ENCODE measurements at regions not wholly inside any gene's neighbourhood (a gene's known extent, or its start where the extent isn't known, plus 50 kb on each side); places are given as distances from the start of the nearest gene placed in this dataset.

- DNase-seq (ENCODE audit: low spot score) (no peak), ATAC-seq (ENCODE audit: low read depth) (no peak)
- no peaks in the 10 kb centered on the region for H3K9me3 ChIP-seq (ENCODE audit: severe bottlenecking)
- H3K4me1 ChIP-seq (ENCODE audit: insufficient read depth, poor library complexity, severe bottlenecking) = peaks cover 8% of the 10 kb centered on the region
- TF ChIP-seq, protein P1, sequence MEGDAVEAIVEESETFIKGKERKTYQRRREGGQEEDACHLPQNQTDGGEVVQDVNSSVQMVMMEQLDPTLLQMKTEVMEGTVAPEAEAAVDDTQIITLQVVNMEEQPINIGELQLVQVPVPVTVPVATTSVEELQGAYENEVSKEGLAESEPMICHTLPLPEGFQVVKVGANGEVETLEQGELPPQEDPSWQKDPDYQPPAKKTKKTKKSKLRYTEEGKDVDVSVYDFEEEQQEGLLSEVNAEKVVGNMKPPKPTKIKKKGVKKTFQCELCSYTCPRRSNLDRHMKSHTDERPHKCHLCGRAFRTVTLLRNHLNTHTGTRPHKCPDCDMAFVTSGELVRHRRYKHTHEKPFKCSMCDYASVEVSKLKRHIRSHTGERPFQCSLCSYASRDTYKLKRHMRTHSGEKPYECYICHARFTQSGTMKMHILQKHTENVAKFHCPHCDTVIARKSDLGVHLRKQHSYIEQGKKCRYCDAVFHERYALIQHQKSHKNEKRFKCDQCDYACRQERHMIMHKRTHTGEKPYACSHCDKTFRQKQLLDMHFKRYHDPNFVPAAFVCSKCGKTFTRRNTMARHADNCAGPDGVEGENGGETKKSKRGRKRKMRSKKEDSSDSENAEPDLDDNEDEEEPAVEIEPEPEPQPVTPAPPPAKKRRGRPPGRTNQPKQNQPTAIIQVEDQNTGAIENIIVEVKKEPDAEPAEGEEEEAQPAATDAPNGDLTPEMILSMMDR (IDR thresholded peaks at IDR 0.05; ENCODE audit: poor library complexity, severe bottlenecking) = no peak
- H3K27me3 ChIP-seq (ENCODE audit: insufficient read depth, poor library complexity, severe bottlenecking) = peaks cover 23% of the 10 kb centered on the region
- no peaks in the 10 kb centered on the region for H3K36me3 ChIP-seq (ENCODE audit: low read depth)
- no peak overlapping the region for H3K4me3 ChIP-seq (ENCODE audit: severe bottlenecking)
- H3K27ac ChIP-seq (ENCODE audit: poor library complexity, severe bottlenecking) = no peak overlapping the region
These were observed 332.8 kb downstream of the ELAVL2 start for GRCh38 chr9:23493219-23493618.

GRCh38 chr9:23496489-23497136, 329.4 kb downstream of the ELAVL2 start:
- Histone ChIP-seq H3K4me1 (ENCODE audit: insufficient read depth, poor library complexity, severe bottlenecking) (peaks cover 8% of the 10 kb centered on the region), H3K4me3 (ENCODE audit: severe bottlenecking) (no peak overlapping the region), H3K36me3 (ENCODE audit: low read depth) (no peaks in the 10 kb centered on the region), H3K9me3 (ENCODE audit: severe bottlenecking) (no peaks in the 10 kb centered on the region), H3K27ac (ENCODE audit: poor library complexity, severe bottlenecking) (no peak overlapping the region), H3K27me3 (ENCODE audit: insufficient read depth, poor library complexity, severe bottlenecking) (peaks cover 18% of the 10 kb centered on the region)
- DNase-seq (ENCODE audit: low spot score) = no peak
- TF ChIP-seq, protein P1 (IDR thresholded peaks at IDR 0.05; ENCODE audit: poor library complexity, severe bottlenecking) = no peak
- ATAC-seq (ENCODE audit: low read depth) = no peak

DNA sequence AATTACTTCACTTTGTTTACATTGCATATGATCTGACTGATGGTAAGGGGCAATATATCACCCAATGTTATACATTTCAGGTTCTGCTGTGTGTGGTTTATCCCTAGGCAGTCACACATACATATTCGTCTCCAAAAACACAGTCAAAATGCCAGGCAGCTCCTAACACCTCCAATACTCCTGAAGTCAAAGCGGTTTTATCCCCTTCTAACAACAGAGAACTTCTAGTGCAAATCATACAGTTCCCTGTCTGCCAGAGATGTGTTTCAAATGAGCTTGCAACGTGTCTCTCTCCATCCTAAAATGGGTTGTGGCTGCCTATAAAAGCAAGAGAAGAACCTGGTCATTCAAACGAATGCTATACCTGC, 328.9 kb downstream of the ELAVL2 start:
- ATAC-seq (ENCODE audit: low read depth) = no peak
- Histone ChIP-seq H3K4me3 (ENCODE audit: severe bottlenecking) (no peak overlapping the region), H3K27ac (ENCODE audit: poor library complexity, severe bottlenecking) (no peak overlapping the region), H3K4me1 (ENCODE audit: insufficient read depth, poor library complexity, severe bottlenecking) (peaks cover 4% of the 10 kb centered on the region), H3K27me3 (ENCODE audit: insufficient read depth, poor library complexity, severe bottlenecking) (peaks cover 18% of the 10 kb centered on the region), H3K9me3 (ENCODE audit: severe bottlenecking) (no peaks in the 10 kb centered on the region), H3K36me3 (ENCODE audit: low read depth) (no peaks in the 10 kb centered on the region)
- no peak for DNase-seq (ENCODE audit: low spot score)
- TF ChIP-seq, protein P1 (IDR thresholded peaks at IDR 0.05; ENCODE audit: poor library complexity, severe bottlenecking) = no peak

DNA sequence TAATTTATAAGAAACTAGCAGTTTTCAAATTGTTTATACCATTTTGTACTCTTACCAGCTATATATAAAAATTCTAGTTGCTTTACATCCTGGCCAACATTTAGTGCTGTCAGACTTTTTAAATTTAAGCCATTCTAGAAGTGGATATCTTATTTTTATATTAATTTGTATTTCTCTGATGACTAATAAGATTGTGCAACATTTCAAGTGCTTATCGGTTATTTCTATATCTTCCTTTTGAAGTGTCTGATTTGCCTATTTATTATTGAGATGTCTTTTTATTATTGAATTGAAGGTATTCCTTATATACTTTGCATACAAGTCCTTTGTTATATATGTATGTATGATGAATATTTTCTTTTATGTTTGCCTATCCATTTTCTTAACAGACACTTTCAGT, 324.0 kb downstream of the ELAVL2 start:
- Histone ChIP-seq H3K4me1 (ENCODE audit: insufficient read depth, poor library complexity, severe bottlenecking) (no peaks in the 10 kb centered on the region), H3K9me3 (ENCODE audit: severe bottlenecking) (no peaks in the 10 kb centered on the region), H3K36me3 (ENCODE audit: low read depth) (no peaks in the 10 kb centered on the region), H3K27ac (ENCODE audit: poor library complexity, severe bottlenecking) (no peak overlapping the region), H3K4me3 (ENCODE audit: severe bottlenecking) (no peak overlapping the region), H3K27me3 (ENCODE audit: insufficient read depth, poor library complexity, severe bottlenecking) (peaks cover 3% of the 10 kb centered on the region)
- DNase-seq (ENCODE audit: low spot score) (no peak), ATAC-seq (ENCODE audit: low read depth) (no peak)
- TF ChIP-seq, protein P1 (IDR thresholded peaks at IDR 0.05; ENCODE audit: poor library complexity, severe bottlenecking) = no peak

DNA sequence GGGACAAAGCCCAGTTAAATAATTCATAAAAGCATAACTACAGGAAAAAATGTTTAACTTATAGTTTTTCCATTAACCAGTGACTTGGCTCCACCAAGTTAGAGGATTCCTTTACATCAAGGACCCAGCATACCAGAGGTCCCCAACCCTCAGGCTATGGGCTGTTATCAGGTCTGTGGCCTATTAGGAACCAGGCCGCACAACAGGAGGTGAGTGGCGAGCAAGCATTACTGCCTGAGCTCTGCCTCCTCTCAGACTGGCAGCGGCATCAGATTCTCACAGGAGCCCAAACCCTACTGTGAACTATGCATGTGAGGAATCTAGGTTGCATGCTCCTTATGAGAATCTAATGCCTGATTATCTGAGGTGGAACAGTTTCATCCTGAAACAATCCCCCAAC, 303.1 kb downstream of the ELAVL2 start:
- no peaks in the 10 kb centered on the region for H3K9me3 ChIP-seq (ENCODE audit: severe bottlenecking)
- H3K4me1 ChIP-seq (ENCODE audit: insufficient read depth, poor library complexity, severe bottlenecking) = no peaks in the 10 kb centered on the region
- no peak overlapping the region for H3K27ac ChIP-seq (ENCODE audit: poor library complexity, severe bottlenecking)
- no peaks in the 10 kb centered on the region for H3K36me3 ChIP-seq (ENCODE audit: low read depth)
- no peaks in the 10 kb centered on the region for H3K27me3 ChIP-seq (ENCODE audit: insufficient read depth, poor library complexity, severe bottlenecking)
- H3K4me3 ChIP-seq (ENCODE audit: severe bottlenecking) = no peak overlapping the region
- TF ChIP-seq, protein P1 (IDR thresholded peaks at IDR 0.05; ENCODE audit: poor library complexity, severe bottlenecking) = no peak
- ATAC-seq (ENCODE audit: low read depth) (no peak), DNase-seq (ENCODE audit: low spot score) (no peak)

Data from RWPE2 (cell line).